A673 (cell line): ENCODE measurements at regions not wholly inside any gene's neighbourhood (a gene's known extent, or its start where the extent isn't known, plus 50 kb on each side); places are given as distances from the start of the nearest gene placed in this dataset.

Experiments used
- EZH2 ChIP-seq: fragments of 200-600 bp; sonication (generic); IDR thresholded peaks from 2 replicates; pipeline ENCODE4 v1.6.1; 2017; ENCODE audit warnings: borderline replicate concordance, low read depth, mild to moderate bottlenecking, mixed read lengths, antibody characterized with exemption, low read length; ENCODE audit not compliant: poor library complexity, severe bottlenecking
- TF ChIP-seq, protein P1 (sequence below): fragments of 300-800, 200-600 bp; sonication (generic); conservative IDR thresholded peaks from 2 replicates; pipeline ENCODE4 v1.5.1; 2017; ENCODE audit warnings: low read depth, mild to moderate bottlenecking, antibody characterized with exemption, low read length, moderate library complexity, mixed read lengths

DNA sequence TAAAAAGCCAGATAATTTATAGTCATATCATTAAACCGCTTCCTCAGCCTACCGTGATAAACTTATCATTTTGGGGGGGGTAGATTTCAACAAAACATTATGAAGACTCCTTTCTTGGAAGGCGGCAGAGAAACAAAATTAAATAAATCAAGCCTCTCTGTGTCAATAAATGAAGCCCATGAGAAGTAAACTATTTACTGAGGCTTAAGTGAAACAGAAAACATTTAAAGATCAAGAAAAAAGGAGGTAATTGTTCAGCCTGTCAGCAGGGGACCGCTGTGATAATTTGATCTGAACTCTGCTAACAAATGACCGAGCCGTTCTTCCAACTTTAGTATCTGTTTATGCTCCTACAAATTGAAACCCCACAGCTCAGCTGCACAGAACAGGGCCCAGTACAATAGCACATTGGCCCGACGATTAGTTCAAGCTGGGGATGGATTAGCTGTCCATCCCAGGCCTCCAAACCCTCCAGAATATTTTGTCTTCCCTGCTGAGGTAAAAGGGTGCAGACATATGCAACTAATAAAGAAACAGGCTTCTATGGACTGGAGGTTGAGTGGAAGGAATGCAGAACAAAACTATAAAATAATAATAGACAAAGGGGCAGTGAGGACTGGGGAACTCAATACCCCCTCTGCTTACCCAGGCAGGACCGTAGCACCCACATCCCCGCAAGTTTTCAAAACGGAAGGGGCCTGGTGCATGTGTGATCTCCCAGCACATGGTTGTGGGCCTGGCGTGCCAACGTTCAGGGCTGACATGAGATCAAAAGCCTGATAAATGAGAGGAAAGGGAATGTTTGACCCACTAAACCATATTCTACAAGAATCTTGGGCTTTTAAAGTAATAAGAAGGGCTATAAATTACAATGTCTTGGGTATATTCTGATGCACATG, 298.1 kb upstream of the IRX5 start:
- TF ChIP-seq, protein P1, sequence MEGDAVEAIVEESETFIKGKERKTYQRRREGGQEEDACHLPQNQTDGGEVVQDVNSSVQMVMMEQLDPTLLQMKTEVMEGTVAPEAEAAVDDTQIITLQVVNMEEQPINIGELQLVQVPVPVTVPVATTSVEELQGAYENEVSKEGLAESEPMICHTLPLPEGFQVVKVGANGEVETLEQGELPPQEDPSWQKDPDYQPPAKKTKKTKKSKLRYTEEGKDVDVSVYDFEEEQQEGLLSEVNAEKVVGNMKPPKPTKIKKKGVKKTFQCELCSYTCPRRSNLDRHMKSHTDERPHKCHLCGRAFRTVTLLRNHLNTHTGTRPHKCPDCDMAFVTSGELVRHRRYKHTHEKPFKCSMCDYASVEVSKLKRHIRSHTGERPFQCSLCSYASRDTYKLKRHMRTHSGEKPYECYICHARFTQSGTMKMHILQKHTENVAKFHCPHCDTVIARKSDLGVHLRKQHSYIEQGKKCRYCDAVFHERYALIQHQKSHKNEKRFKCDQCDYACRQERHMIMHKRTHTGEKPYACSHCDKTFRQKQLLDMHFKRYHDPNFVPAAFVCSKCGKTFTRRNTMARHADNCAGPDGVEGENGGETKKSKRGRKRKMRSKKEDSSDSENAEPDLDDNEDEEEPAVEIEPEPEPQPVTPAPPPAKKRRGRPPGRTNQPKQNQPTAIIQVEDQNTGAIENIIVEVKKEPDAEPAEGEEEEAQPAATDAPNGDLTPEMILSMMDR, result no peak
- no peak for TF ChIP-seq EZH2
